ENCODE measurements at regions not wholly inside any gene's neighbourhood (a gene's known extent, or its start where the extent isn't known, plus 50 kb on each side); places are given as distances from the start of the nearest gene placed in this dataset.
"Not testable (repeated sequence)": the region's sequence is repeated elsewhere in the genome, so short reads cannot be mapped to it uniquely, and the experiment has no call there.

DNA sequence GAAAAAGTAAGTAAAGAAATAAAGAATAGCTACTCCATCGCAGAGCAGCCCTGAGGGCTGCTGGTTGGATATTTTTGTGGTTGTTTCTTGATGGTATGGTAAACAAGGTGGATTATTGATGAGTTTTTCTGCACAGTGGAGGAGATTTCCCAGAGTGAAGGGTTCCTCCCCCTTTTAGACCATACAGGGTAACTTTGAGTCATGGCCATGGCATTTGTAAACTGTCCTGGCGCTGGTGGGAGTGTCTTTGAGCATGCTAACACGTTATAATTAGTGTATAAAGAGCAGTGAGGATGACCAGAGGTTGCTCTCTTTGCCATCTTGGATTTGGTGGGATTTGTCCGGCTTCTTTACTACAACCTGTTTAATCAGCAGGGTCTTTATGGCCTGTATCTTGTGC lies 128.2 kb downstream of the ASMT start:
- Mint-ChIP-seq H3K9me3 (peaks cover 4 to 50% (median 16%) of the 10 kb centered on the region in 9 donors), H3K27me3 (peaks cover 0 to 1% (median 0%) of the 10 kb centered on the region in 5 donors), H3K27ac (peak overlapping the region in 1 of 10 donors; percentile 57), H3K4me1 (no peaks in the 10 kb centered on the region), H3K36me3 (peaks cover 49 to 75% (median 55%) of the 10 kb centered on the region in 3 donors), H3K4me3 (no peak overlapping the region)
- no peak for DNase-seq
- no peak for ATAC-seq
- POLR2A ChIA-PET = no interaction called here

- Mint-ChIP-seq H3K4me1 (no peaks in the 10 kb centered on the region), H3K9me3 (peaks cover 4 to 55% (median 17%) of the 10 kb centered on the region in 9 donors), H3K27me3 (peaks cover 0 to 1% (median 0%) of the 10 kb centered on the region in 5 donors), H3K4me3 (no peak overlapping the region), H3K27ac (peak overlapping the region in 1 of 10 donors; percentile 57), H3K36me3 (peaks cover 54 to 77% (median 54%) of the 10 kb centered on the region in 3 donors)
- DNase-seq = no peak
- ATAC-seq = no peak
- POLR2A ChIA-PET = no interaction called here
Measured at GRCh38 chrX:1743663-1744062, 128.8 kb downstream of the ASMT start.

GRCh38 chrX:1748408-1748807 lies 133.5 kb downstream of the ASMT start:
- no peak overlapping the region for H3K27ac Mint-ChIP-seq
- H3K4me3 Mint-ChIP-seq = no peak overlapping the region
- no peak for ATAC-seq
- no peak for DNase-seq
- H3K36me3 Mint-ChIP-seq = peaks cover 33 to 94% (median 55%) of the 10 kb centered on the region in 3 donors
- POLR2A ChIA-PET = no interaction called here
- H3K4me1 Mint-ChIP-seq = peaks cover 0 to 3% (median 0%) of the 10 kb centered on the region in 4 donors
- H3K27me3 Mint-ChIP-seq = peaks cover 0 to 1% (median 0%) of the 10 kb centered on the region in 5 donors
- H3K9me3 Mint-ChIP-seq = peaks cover 4 to 69% (median 18%) of the 10 kb centered on the region in 9 donors

DNA sequence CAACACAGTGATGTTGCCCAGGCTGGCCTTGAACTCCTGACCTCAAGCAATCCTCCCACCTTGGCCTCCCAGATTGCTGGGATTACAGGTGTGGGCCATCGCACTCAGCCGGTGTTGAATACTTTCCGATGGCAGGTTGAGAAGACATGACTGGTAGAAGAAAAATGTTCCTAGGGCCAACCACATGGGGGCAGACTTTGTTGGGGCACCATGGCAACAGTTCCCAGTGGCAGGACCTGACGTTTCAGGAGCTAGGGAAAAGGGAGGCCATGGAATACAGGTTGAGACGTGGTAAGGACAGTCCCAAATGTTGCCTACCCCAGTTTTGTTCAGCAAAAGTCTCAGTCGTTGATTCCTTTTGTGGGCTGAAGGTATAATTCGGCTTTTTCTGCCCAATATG lies 134.6 kb downstream of the ASMT start:
- DNase-seq (no peak), ATAC-seq (no peak)
- peaks cover 3 to 69% (median 18%) of the 10 kb centered on the region in 9 donors for H3K9me3 Mint-ChIP-seq
- POLR2A ChIA-PET = no interaction called here
- peaks cover 0 to 3% (median 0%) of the 10 kb centered on the region in 4 donors for H3K4me1 Mint-ChIP-seq
- H3K27ac Mint-ChIP-seq = no peak overlapping the region
- peaks cover 22 to 87% (median 51%) of the 10 kb centered on the region in 3 donors for H3K36me3 Mint-ChIP-seq
- H3K27me3 Mint-ChIP-seq = no peaks in the 10 kb centered on the region
- no peak overlapping the region for H3K4me3 Mint-ChIP-seq

DNA sequence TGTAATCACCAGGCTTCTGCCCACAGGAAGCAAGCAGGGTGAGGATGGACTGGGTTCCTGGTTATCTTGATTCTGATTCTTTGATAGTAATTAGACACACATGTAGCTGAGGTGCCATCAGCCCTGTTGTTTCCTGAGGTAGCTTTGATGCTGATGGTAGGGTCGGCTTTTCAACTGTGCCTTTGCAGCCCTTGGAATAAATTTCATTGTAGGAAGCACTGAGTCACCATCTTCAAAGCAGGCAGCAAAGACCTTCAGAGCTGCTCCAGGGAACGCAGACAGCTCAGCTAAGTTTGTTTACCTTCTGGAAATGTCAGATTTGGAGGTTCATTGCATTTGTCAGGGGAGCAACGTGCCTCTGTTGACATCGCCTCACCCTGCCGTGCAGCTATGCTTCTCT lies 135.4 kb downstream of the ASMT start:
- no peak for ATAC-seq
- H3K27ac Mint-ChIP-seq = peak overlapping the region in 1 of 10 donors; percentile 37
- DNase-seq = no peak
- H3K36me3 Mint-ChIP-seq = peaks cover 14 to 82% (median 46%) of the 10 kb centered on the region in 3 donors
- no peak overlapping the region for H3K4me3 Mint-ChIP-seq
- no peaks in the 10 kb centered on the region for H3K27me3 Mint-ChIP-seq
- H3K4me1 Mint-ChIP-seq = peaks cover 0 to 3% (median 0%) of the 10 kb centered on the region in 4 donors
- peaks cover 0 to 69% (median 19%) of the 10 kb centered on the region in 9 donors for H3K9me3 Mint-ChIP-seq
- POLR2A ChIA-PET = no interaction called here

- Mint-ChIP-seq H3K4me1 (peaks cover 0 to 3% (median 0%) of the 10 kb centered on the region in 4 donors), H3K36me3 (peaks cover 11 to 80% (median 39%) of the 10 kb centered on the region in 3 donors), H3K27ac (no peak overlapping the region), H3K4me3 (no peak overlapping the region), H3K9me3 (peaks cover 0 to 64% (median 26%) of the 10 kb centered on the region in 9 donors), H3K27me3 (no peaks in the 10 kb centered on the region)
- DNase-seq (no peak), ATAC-seq (no peak)
- POLR2A ChIA-PET = no interaction called here
Measured at GRCh38 chrX:1751781-1752180, 136.9 kb downstream of the ASMT start.

DNA sequence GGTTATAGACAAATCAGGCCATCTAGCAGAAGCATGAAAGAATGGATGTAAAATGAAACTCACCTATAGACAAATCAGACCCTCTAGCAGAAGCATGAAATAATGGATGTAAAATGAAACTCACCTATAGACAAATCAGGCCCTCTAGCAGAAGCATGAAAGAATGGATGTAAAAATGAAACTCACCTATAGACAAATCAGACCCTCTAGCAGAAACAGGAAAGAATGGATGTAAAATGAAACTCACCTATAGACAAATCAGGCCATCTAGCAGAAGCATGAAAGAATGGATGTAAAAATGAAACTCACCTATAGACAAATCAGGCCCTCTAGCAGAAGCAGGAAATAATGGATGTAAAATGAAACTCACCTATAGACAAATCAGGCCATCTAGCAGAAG lies 137.9 kb downstream of the ASMT start:
- Mint-ChIP-seq H3K9me3 (peaks cover 0 to 65% (median 28%) of the 10 kb centered on the region in 9 donors), H3K36me3 (peaks cover 17 to 80% (median 38%) of the 10 kb centered on the region in 3 donors)
- POLR2A ChIA-PET, DNase-seq, ATAC-seq, H3K27ac Mint-ChIP-seq, H3K4me3 Mint-ChIP-seq, H3K4me1 Mint-ChIP-seq, H3K27me3 Mint-ChIP-seq: not testable (repeated sequence)

GRCh38 chrX:1754077-1754476 lies 139.2 kb downstream of the ASMT start:
- Mint-ChIP-seq H3K4me1 (peaks cover 0 to under 1% (median 0%) of the 10 kb centered on the region in 4 donors), H3K4me3 (no peak overlapping the region), H3K27me3 (no peaks in the 10 kb centered on the region), H3K27ac (no peak overlapping the region), H3K9me3 (peaks cover 0 to 67% (median 21%) of the 10 kb centered on the region in 9 donors), H3K36me3 (peaks cover 12 to 73% (median 37%) of the 10 kb centered on the region in 3 donors)
- no peak for ATAC-seq
- no peak for DNase-seq
- POLR2A ChIA-PET = no interaction called here

DNA sequence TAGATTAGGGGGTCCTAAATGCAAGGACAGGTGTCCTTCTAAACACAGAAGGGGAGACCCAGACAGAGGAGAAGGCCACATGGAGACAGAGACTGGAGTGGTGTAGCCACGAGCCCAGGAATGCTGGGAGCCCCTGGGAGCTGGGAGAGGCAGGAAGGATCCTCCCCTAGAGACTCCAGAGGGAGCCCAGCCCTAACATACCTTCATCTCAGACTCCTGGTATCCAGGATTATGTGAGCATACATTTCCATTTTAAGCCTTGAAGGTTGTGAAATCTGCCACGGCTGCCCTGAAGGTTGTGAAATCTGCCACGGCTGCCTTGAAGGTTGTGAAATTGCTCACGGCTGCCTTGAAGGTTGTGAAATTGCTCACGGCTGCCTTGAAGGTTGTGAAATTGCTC lies 148.4 kb downstream of the ASMT start:
- POLR2A ChIA-PET = no interaction called here
- H3K4me1 Mint-ChIP-seq = peaks cover 0 to 3% (median 2%) of the 10 kb centered on the region in 4 donors
- no peak for ATAC-seq
- no peak overlapping the region for H3K4me3 Mint-ChIP-seq
- peaks cover 4 to 33% (median 6%) of the 10 kb centered on the region in 3 donors for H3K36me3 Mint-ChIP-seq
- H3K9me3 Mint-ChIP-seq = peaks cover 0 to 53% (median 17%) of the 10 kb centered on the region in 9 donors
- H3K27me3 Mint-ChIP-seq = peaks cover 0 to 6% (median 0%) of the 10 kb centered on the region in 5 donors
- no peak for DNase-seq
- H3K27ac Mint-ChIP-seq = no peak overlapping the region

DNA sequence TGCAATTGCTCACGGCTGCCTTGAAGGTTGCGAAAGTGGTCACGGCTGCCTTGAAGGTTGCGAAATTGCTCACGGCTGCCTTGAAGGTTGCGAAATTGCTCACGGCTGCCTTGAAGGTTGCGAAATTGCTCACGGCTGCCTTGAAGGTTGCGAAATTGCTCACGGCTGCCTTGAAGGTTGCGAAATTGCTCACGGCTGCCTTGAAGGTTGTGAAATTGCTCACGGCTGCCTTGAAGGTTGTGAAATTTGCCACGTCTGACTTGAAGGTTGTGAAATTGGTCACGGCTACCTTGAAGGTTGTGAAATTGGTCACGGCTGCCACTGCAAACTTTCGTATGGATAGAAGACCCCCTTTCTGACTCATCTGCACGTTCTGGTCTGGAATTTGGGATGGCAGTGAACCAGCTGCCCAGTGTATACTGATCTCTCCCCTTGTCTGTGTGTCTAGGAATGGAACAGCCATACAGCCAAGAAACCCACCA lies 150.1 kb downstream of the ASMT start:
- H3K4me1 Mint-ChIP-seq, ATAC-seq, H3K27ac Mint-ChIP-seq, DNase-seq, POLR2A ChIA-PET, H3K27me3 Mint-ChIP-seq: not testable (repeated sequence)
- peak overlapping the region in 2 of 10 donors; percentile 12 to 30 for H3K4me3 Mint-ChIP-seq
- peaks cover 6 to 34% (median 7%) of the 10 kb centered on the region in 3 donors for H3K36me3 Mint-ChIP-seq
- peaks cover under 1 to 54% (median 16%) of the 10 kb centered on the region in 9 donors for H3K9me3 Mint-ChIP-seq

- H3K9me3 Mint-ChIP-seq = peaks cover 15 to 61% (median 30%) of the 10 kb centered on the region in 9 donors
- ATAC-seq (no peak), DNase-seq (no peak)
- H3K27me3 Mint-ChIP-seq = peaks cover 0 to 7% (median 0%) of the 10 kb centered on the region in 5 donors
- peaks cover 3 to 33% (median 23%) of the 10 kb centered on the region in 3 donors for H3K36me3 Mint-ChIP-seq
- no peak overlapping the region for H3K4me3 Mint-ChIP-seq
- peaks cover 0 to 3% (median under 1%) of the 10 kb centered on the region in 4 donors for H3K4me1 Mint-ChIP-seq
- POLR2A ChIA-PET = no interaction called here
- no peak overlapping the region for H3K27ac Mint-ChIP-seq
Measured at GRCh38 chrX:1767026-1767425, 152.2 kb downstream of the ASMT start.

DNA sequence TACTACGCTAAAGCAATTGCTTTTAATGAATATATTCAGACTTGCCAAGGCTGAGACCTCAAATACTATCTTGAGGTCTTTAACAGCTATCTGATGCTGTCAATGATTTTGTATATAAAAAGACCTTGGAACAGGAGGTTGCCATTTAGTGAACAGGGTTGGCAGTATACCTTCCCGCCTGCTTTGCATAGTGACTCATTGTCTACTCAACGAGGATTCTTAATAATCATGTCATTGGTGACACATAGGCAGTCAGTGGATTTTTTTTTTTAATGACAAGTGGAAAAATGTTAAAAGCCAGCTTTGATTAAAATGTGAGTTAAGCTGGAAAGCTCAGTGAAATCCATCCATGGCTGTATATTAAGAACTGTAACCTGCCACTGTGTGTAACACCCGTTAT lies 164.0 kb downstream of the ASMT start:
- POLR2A ChIA-PET = no interaction called here
- no peak overlapping the region for H3K4me3 Mint-ChIP-seq
- ATAC-seq (no peak), DNase-seq (no peak)
- H3K27ac Mint-ChIP-seq = no peak overlapping the region
- H3K9me3 Mint-ChIP-seq = peaks cover 0 to 27% (median 9%) of the 10 kb centered on the region in 9 donors
- peaks cover 0 to 10% (median 0%) of the 10 kb centered on the region in 5 donors for H3K27me3 Mint-ChIP-seq
- peaks cover 3 to 35% (median 17%) of the 10 kb centered on the region in 3 donors for H3K36me3 Mint-ChIP-seq
- H3K4me1 Mint-ChIP-seq = no peaks in the 10 kb centered on the region

DNA sequence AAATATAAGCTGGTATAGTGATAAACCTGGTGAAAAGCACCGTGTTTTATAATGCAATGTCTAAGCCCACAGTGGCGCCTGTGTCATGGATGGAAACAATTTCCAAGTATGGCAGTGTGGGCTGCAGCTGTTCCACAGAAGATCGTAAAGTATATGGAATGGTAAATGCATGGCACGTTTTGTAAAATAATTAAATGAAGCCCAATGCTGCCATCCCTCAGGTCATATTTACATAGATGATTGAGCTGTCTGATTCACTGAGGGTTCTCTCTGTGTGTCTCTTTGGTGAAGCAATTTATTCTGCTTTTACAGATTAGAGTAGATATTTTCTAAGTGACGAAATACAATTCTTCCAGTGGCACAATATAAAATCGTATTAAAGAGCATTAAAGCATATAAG lies 164.8 kb downstream of the ASMT start:
- Mint-ChIP-seq H3K27me3 (peaks cover 0 to 10% (median 0%) of the 10 kb centered on the region in 5 donors), H3K4me3 (no peak overlapping the region)

More for the DNA sequence above, 164.8 kb downstream of the ASMT start:
- no peaks in the 10 kb centered on the region for H3K4me1 Mint-ChIP-seq
- no peak for DNase-seq
- H3K36me3 Mint-ChIP-seq = peaks cover 2 to 38% (median 21%) of the 10 kb centered on the region in 3 donors
- H3K27ac Mint-ChIP-seq = no peak overlapping the region
- no peak for ATAC-seq
- POLR2A ChIA-PET = no interaction called here
- peaks cover 0 to 28% (median 10%) of the 10 kb centered on the region in 9 donors for H3K9me3 Mint-ChIP-seq

Measured in naive thymus-derived CD8-positive, alpha-beta T cell (primary cell).